K562 (cell line): ENCODE measurements at regions not wholly inside any gene's neighbourhood (a gene's known extent, or its start where the extent isn't known, plus 50 kb on each side); places are given as distances from the start of the nearest gene placed in this dataset.

Experiments used
- BRCA1 ChIP-seq, 2 experiments: fragments of 450-650 bp in 1 of 2; sonication (generic) in 1 of 2; formaldehyde crosslinking in 1 of 2; IDR thresholded peaks; 2 replicates each; pipeline versions ENCODE4 v1.5.0 to v1.6.1; 2017 to 2020; ENCODE audit warnings: mild to moderate bottlenecking in 1 of 2, missing genetic modification reagents in 1 of 2
- DPF2 ChIP-seq: fragments of 450-650 bp; IDR thresholded peaks from 2 replicates; pipeline ENCODE4 v1.6.1; 2016
- EP300 ChIP-seq: IDR thresholded peaks from 2 replicates; pipeline ENCODE4 v1.6.1; 2012; ENCODE audit warnings: low read length, improper control_type of control experiment
- JUN ChIP-seq, 2 experiments: sonication (generic) in 1 of 2; formaldehyde crosslinking in 1 of 2; IDR thresholded peaks; 2 replicates each; pipeline versions ENCODE4 v1.6.1 to v1.8.0; 2012 to 2022; ENCODE audit warnings: borderline replicate concordance in 2 of 2, mild to moderate bottlenecking in 2 of 2, improper control_type of control experiment in 1 of 2, low read depth in 1 of 2, low read length in 1 of 2, missing genetic modification reagents in 1 of 2
- KLF1 ChIP-seq: fragments of 450-650 bp; IDR thresholded peaks from 2 replicates; pipeline ENCODE4 v1.6.1; 2016; ENCODE audit warnings: missing genetic modification characterization, missing compliant biosample characterization
- TF ChIP-seq, protein P1 (sequence below): IDR thresholded peaks from 2 replicates; pipeline ENCODE4 v1.6.1; 2011; ENCODE audit warnings: borderline replicate concordance, low read depth, mild to moderate bottlenecking, moderate library complexity, low read length; ENCODE audit not compliant: insufficient read depth, poor library complexity, severe bottlenecking
- TF ChIP-seq, protein P2 (sequence below): sonication (generic); formaldehyde crosslinking; IDR thresholded peaks from 2 replicates; pipeline ENCODE4 v1.8.0; 2022; ENCODE audit warnings: mild to moderate bottlenecking, low read depth, missing genetic modification reagents
- TF ChIP-seq, protein P3 (sequence below): fragments of 250-450 bp; sonication (Bioruptor Pico); IDR thresholded peaks from 2 replicates; pipeline ENCODE4 v1.5.1; 2021; ENCODE audit warnings: mild to moderate bottlenecking
- TF ChIP-seq, protein P4 (sequence below), 2 experiments: IDR thresholded peaks; 2 replicates each; pipeline ENCODE4 v1.6.1; 2011; ENCODE audit warnings: borderline replicate concordance in 1 of 2, control low read depth in 1 of 2, low read depth in 1 of 2, low read length in 1 of 2, mild to moderate bottlenecking in 1 of 2, mixed read lengths in 1 of 2, moderate library complexity in 1 of 2; ENCODE audit not compliant: insufficient read depth in 1 of 2, insufficient read length in 1 of 2, poor library complexity in 1 of 2, severe bottlenecking in 1 of 2; ENCODE audit errors: extremely low read depth in 1 of 2

DNA sequence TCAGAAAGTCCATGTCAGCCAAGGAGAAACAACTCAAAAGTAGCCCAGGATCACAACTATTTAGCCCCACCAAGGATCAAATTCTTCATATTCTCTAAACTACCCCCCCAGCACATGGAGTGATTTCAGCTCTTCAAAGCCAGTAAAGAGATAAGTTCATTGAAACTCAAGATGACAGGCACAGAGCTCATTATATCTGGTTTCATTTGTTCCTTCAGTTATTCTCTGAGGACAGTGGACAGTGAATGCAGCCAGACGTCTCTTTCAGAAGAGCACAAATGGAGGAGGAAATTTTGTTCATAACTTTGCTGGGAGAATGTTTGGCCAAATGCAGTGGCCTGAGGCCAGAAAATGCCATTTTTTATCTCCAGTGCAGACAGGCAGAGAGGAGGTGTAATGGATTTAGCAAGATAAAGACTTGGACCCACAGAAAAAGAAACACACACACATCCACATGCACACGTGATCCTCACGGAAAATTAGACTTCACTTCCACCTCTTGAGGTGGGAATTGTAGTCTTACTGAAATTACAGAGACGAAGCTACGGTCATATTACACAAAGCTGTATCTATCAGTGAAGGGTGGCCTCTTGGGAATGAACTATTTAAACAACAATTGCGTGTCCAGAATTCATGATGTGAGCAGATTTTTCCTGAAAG lies 64.6 kb downstream of the HES1 start:
- 0 out of 2 replicates have a peak, but pooled peaks have one; percentile 38 for TF ChIP-seq DPF2
- TF ChIP-seq EP300, result no peak
- no peak for TF ChIP-seq BRCA1 (IDR thresholded peaks at IDR 0.05)
- TF ChIP-seq BRCA1 (CRISPR knock-in tag; IDR thresholded peaks at IDR 0.05), result no peak
- TF ChIP-seq, protein P1, sequence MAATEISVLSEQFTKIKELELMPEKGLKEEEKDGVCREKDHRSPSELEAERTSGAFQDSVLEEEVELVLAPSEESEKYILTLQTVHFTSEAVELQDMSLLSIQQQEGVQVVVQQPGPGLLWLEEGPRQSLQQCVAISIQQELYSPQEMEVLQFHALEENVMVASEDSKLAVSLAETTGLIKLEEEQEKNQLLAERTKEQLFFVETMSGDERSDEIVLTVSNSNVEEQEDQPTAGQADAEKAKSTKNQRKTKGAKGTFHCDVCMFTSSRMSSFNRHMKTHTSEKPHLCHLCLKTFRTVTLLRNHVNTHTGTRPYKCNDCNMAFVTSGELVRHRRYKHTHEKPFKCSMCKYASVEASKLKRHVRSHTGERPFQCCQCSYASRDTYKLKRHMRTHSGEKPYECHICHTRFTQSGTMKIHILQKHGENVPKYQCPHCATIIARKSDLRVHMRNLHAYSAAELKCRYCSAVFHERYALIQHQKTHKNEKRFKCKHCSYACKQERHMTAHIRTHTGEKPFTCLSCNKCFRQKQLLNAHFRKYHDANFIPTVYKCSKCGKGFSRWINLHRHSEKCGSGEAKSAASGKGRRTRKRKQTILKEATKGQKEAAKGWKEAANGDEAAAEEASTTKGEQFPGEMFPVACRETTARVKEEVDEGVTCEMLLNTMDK, result no peak
- no peak for TF ChIP-seq KLF1 (tag)
- TF ChIP-seq JUN (IDR thresholded peaks at IDR 0.05; ENCODE audit: borderline replicate concordance, low read depth, low read length), result no peak
- TF ChIP-seq JUN (CRISPR knock-in tag; IDR thresholded peaks at IDR 0.05; ENCODE audit: borderline replicate concordance), result no peak
- TF ChIP-seq, protein P2, sequence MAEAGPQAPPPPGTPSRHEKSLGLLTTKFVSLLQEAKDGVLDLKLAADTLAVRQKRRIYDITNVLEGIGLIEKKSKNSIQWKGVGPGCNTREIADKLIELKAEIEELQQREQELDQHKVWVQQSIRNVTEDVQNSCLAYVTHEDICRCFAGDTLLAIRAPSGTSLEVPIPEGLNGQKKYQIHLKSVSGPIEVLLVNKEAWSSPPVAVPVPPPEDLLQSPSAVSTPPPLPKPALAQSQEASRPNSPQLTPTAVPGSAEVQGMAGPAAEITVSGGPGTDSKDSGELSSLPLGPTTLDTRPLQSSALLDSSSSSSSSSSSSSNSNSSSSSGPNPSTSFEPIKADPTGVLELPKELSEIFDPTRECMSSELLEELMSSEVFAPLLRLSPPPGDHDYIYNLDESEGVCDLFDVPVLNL (CRISPR knock-in tag), result no peak
- TF ChIP-seq, protein P3, sequence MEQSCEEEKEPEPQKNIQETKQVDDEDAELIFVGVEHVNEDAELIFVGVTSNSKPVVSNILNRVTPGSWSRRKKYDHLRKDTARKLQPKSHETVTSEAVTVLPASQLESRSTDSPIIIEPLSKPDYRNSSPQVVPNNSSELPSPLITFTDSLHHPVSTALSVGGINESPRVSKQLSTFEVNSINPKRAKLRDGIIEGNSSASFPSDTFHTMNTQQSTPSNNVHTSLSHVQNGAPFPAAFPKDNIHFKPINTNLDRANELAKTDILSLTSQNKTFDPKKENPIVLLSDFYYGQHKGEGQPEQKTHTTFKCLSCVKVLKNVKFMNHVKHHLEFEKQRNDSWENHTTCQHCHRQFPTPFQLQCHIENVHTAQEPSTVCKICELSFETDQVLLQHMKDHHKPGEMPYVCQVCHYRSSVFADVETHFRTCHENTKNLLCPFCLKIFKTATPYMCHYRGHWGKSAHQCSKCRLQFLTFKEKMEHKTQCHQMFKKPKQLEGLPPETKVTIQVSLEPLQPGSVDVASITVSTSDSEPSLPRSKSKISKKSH (CRISPR knock-in tag), result no peak
- TF ChIP-seq, protein P4, sequence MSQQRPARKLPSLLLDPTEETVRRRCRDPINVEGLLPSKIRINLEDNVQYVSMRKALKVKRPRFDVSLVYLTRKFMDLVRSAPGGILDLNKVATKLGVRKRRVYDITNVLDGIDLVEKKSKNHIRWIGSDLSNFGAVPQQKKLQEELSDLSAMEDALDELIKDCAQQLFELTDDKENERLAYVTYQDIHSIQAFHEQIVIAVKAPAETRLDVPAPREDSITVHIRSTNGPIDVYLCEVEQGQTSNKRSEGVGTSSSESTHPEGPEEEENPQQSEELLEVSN (IDR thresholded peaks at IDR 0.05; ENCODE audit: borderline replicate concordance in 1 of 2, extremely low read depth in 1 of 2, insufficient read depth in 1 of 2, insufficient read length in 1 of 2, low read depth in 1 of 2, low read length in 1 of 2, poor library complexity in 1 of 2, severe bottlenecking in 1 of 2), result no peak
